Activated CD8-positive, alpha-beta memory T cell treated with anti-CD3 and anti-CD28 coated beads, Interleukin-2, amount 50 U/mL, for 24 hours (primary cell): ENCODE measurements at regions not wholly inside any gene's neighbourhood (a gene's known extent, or its start where the extent isn't known, plus 50 kb on each side); places are given as distances from the start of the nearest gene placed in this dataset.

Source experiments
- DNase-seq: peaks from one replicate; pipeline ENCODE4 v3.0.0-alpha.2; 2020; ENCODE audit errors: extremely low read depth

- no peak for DNase-seq
These were observed 133.7 kb downstream of the AEBP2 start for GRCh38 chr12:19572920-19573558.

- DNase-seq: no peak
These were observed 134.6 kb downstream of the AEBP2 start for GRCh38 chr12:19573866-19574265.

- no peak for DNase-seq
These were observed 135.3 kb downstream of the AEBP2 start for GRCh38 chr12:19574601-19575000.

- DNase-seq: no peak
These were observed 136.3 kb downstream of the AEBP2 start for GRCh38 chr12:19575337-19576243.

GRCh38 chr12:19576506-19577280 lies 137.4 kb downstream of the AEBP2 start:
- no peak for DNase-seq

GRCh38 chr12:19577281-19577530 lies 137.9 kb downstream of the AEBP2 start:
- DNase-seq: no peak

- no peak for DNase-seq
These were observed 145.4 kb downstream of the AEBP2 start for GRCh38 chr12:19584732-19585131.

- no peak for DNase-seq
These were observed 149.7 kb downstream of the AEBP2 start for GRCh38 chr12:19588951-19589350.

- no peak for DNase-seq
These were observed 152.7 kb downstream of the AEBP2 start for GRCh38 chr12:19591951-19592350.

GRCh38 chr12:19596434-19597166 lies 157.3 kb downstream of the AEBP2 start:
- DNase-seq: no peak

- DNase-seq: no peak
These were observed 158.1 kb downstream of the AEBP2 start for GRCh38 chr12:19597167-19598026.

- no peak for DNase-seq
These were observed 166.4 kb downstream of the AEBP2 start for GRCh38 chr12:19605720-19606119.

- no peak for DNase-seq
These were observed 168.7 kb downstream of the AEBP2 start for GRCh38 chr12:19608039-19608438.

GRCh38 chr12:19613051-19613535 lies 173.8 kb downstream of the AEBP2 start:
- DNase-seq: no peak

GRCh38 chr12:19614601-19615383 lies 175.5 kb downstream of the AEBP2 start:
- no peak for DNase-seq

- DNase-seq: no peak
These were observed 176.1 kb downstream of the AEBP2 start for GRCh38 chr12:19615384-19615725.

GRCh38 chr12:19616781-19617180 lies 177.5 kb downstream of the AEBP2 start:
- DNase-seq: no peak

GRCh38 chr12:19620222-19620621 lies 180.9 kb downstream of the AEBP2 start:
- no peak for DNase-seq

GRCh38 chr12:19623751-19624399 lies 184.6 kb downstream of the AEBP2 start:
- no peak for DNase-seq

- no peak for DNase-seq
These were observed 185.2 kb downstream of the AEBP2 start for GRCh38 chr12:19624491-19624890.
